G401 (cell line): ENCODE measurements at regions not wholly inside any gene's neighbourhood (a gene's known extent, or its start where the extent isn't known, plus 50 kb on each side); places are given as distances from the start of the nearest gene placed in this dataset.
"Not testable (repeated sequence)": the region's sequence is repeated elsewhere in the genome, so short reads cannot be mapped to it uniquely, and the experiment has no call there.

Experiments used
- DNase-seq: peaks from one replicate; pipeline ENCODE4 v3.0.0-alpha.2; 2015; ENCODE audit warnings: low spot score
- in situ Hi-C: cut with HindIII; loops from 2 replicates; pipeline ENCODE4 v1.10.0; 2016; ENCODE audit warnings: low sequenced_read_pairs, mixed read lengths

- no peak for DNase-seq
- in situ Hi-C loops, result no loop called here
Measured at GRCh38 chr1:199573047-199573446, 454.5 kb upstream of the NR5A2 start.

GRCh38 chr1:199574950-199575349 is 452.6 kb upstream of the NR5A2 start:
- in situ Hi-C loops, result no loop called here
- DNase-seq, result no peak

- no peak for DNase-seq
Measured at GRCh38 chr1:199580300-199580699, 447.2 kb upstream of the NR5A2 start.

GRCh38 chr1:199585392-199585791 is 442.1 kb upstream of the NR5A2 start:
- in situ Hi-C loops, result no loop called here
- DNase-seq, result no peak

More at GRCh38 chr1:199580300-199580699, 447.2 kb upstream of the NR5A2 start:
- in situ Hi-C loops, result no loop called here

- no peak for DNase-seq
Measured at GRCh38 chr1:199590708-199591107, 436.8 kb upstream of the NR5A2 start.

GRCh38 chr1:199591468-199591867 is 436.0 kb upstream of the NR5A2 start:
- in situ Hi-C loops, result no loop called here
- DNase-seq, result no peak

More at GRCh38 chr1:199590708-199591107, 436.8 kb upstream of the NR5A2 start:
- in situ Hi-C loops, result no loop called here

- DNase-seq, result no peak
- in situ Hi-C loops, result no loop called here
Measured at GRCh38 chr1:199593475-199593874, 434.0 kb upstream of the NR5A2 start.

GRCh38 chr1:199596448-199596847 is 431.1 kb upstream of the NR5A2 start:
- DNase-seq, in situ Hi-C loops: not testable (repeated sequence)

GRCh38 chr1:199597152-199597551 is 430.4 kb upstream of the NR5A2 start:
- DNase-seq, result no peak
- in situ Hi-C loops, result no loop called here

GRCh38 chr1:199608414-199608813 is 419.1 kb upstream of the NR5A2 start:
- in situ Hi-C loops, result no loop called here
- no peak for DNase-seq

- DNase-seq, result no peak
- in situ Hi-C loops, result no loop called here
Measured at GRCh38 chr1:199612976-199613774, 414.3 kb upstream of the NR5A2 start.

GRCh38 chr1:199616947-199617346 is 410.6 kb upstream of the NR5A2 start:
- in situ Hi-C loops, result no loop called here
- DNase-seq, result no peak

GRCh38 chr1:199619223-199619622 is 408.3 kb upstream of the NR5A2 start:
- in situ Hi-C loops, result no loop called here
- DNase-seq, result no peak

GRCh38 chr1:199626228-199626627 is 401.3 kb upstream of the NR5A2 start:
- in situ Hi-C loops, DNase-seq: not testable (repeated sequence)

- in situ Hi-C loops, result no loop called here
- no peak for DNase-seq
Measured at GRCh38 chr1:199629624-199630023, 397.9 kb upstream of the NR5A2 start.

- in situ Hi-C loops, result no loop called here
- DNase-seq, result no peak
Measured at GRCh38 chr1:199639453-199639852, 388.1 kb upstream of the NR5A2 start.

GRCh38 chr1:199641531-199641930 is 386.0 kb upstream of the NR5A2 start:
- in situ Hi-C loops, result no loop called here
- DNase-seq, result no peak

GRCh38 chr1:199644912-199645311 is 382.6 kb upstream of the NR5A2 start:
- DNase-seq, result no peak
- in situ Hi-C loops, result no loop called here

- in situ Hi-C loops, result no loop called here
- peak; percentile 41 for DNase-seq
Measured at GRCh38 chr1:199646761-199647160, 380.7 kb upstream of the NR5A2 start.

- DNase-seq, result no peak
- in situ Hi-C loops, result no loop called here
Measured at GRCh38 chr1:199657449-199657848, 370.1 kb upstream of the NR5A2 start.

GRCh38 chr1:199660071-199660470 is 367.4 kb upstream of the NR5A2 start:
- in situ Hi-C loops, result no loop called here
- no peak for DNase-seq
